HEK293 (cell line): ENCODE measurements at regions not wholly inside any gene's neighbourhood (a gene's known extent, or its start where the extent isn't known, plus 50 kb on each side); places are given as distances from the start of the nearest gene placed in this dataset.

Experiments
- CTCF ChIA-PET: fragments of 350-600 bp; formaldehyde crosslinking; extraction: SDS; loops from one replicate; lab custom pipeline; 2021; ENCODE audit warnings: antibody characterized with exemption; lab: Yijun Ruan, JAX
- POLR2A ChIA-PET: fragments of 300-600 bp; formaldehyde crosslinking; extraction: SDS; loops from one replicate; lab custom pipeline; 2020; ENCODE audit warnings: antibody characterized with exemption, inconsistent platforms; lab: Yijun Ruan, JAX
- H3K27ac ChIP-seq: fragments of 200-500 bp; sonication (Bioruptor generic); 2 replicates; pipeline ENCODE4 v1.5.1; 2014; ENCODE audit warnings: low read depth, low read length, control low read depth, inconsistent platforms; ENCODE audit errors: extremely low read depth
- H3K36me3 ChIP-seq, 2 experiments: fragments of 200-500 bp in 1 of 2; sonication (Bioruptor generic) in 1 of 2; 1 replicate in 1 of 2; 2 replicates in 1 of 2; pipeline ENCODE4 v1.5.1; 2014 to 2017; ENCODE audit warnings: inconsistent platforms in 2 of 2, low read length in 2 of 2; ENCODE audit not compliant: control insufficient read depth in 2 of 2, insufficient read depth in 1 of 2
- H3K4me1 ChIP-seq: fragments of 200-500 bp; sonication (Bioruptor generic); 2 replicates; pipeline ENCODE4 v1.5.1; 2014; ENCODE audit warnings: mild to moderate bottlenecking, low read length, inconsistent platforms; ENCODE audit not compliant: control insufficient read depth, insufficient read depth
- H3K4me3 ChIP-seq: 2 replicates; pipeline ENCODE4 v1.5.1; 2011; ENCODE audit warnings: low read depth, mild to moderate bottlenecking, control low read depth, low read length, moderate library complexity
- H3K9me3 ChIP-seq: fragments of 200-500 bp; sonication (Bioruptor generic); 2 replicates; pipeline ENCODE4 v1.5.1; 2014; ENCODE audit warnings: low read depth, low read length, inconsistent platforms; ENCODE audit not compliant: control insufficient read depth, insufficient read depth
- KLF7 ChIP-seq: fragments of 450-650 bp; formaldehyde crosslinking; IDR thresholded peaks from 2 replicates; pipeline ENCODE4 v1.5.1; 2016; ENCODE audit warnings: missing biosample characterization, missing genetic modification characterization, borderline replicate concordance
- KLF8 ChIP-seq: fragments of 450-650 bp; formaldehyde crosslinking; IDR thresholded peaks from 2 replicates; pipeline ENCODE4 v1.5.1; 2016; ENCODE audit warnings: missing biosample characterization, missing genetic modification characterization
- TRIM28 ChIP-seq: IDR thresholded peaks from 2 replicates; pipeline ENCODE4 v1.6.1; 2011; ENCODE audit warnings: low read length, control low read depth, borderline replicate concordance
- YY1 ChIP-seq: fragments of 450-650 bp; formaldehyde crosslinking; IDR thresholded peaks from 2 replicates; pipeline ENCODE4 v1.5.1; 2018; ENCODE audit warnings: missing biosample characterization, missing genetic modification characterization
- ZBTB1 ChIP-seq: fragments of 450-650 bp; formaldehyde crosslinking; IDR thresholded peaks from 2 replicates; pipeline ENCODE4 v1.5.1; 2016; ENCODE audit warnings: missing biosample characterization, missing genetic modification characterization
- ZFP37 ChIP-seq: fragments of 450-650 bp; formaldehyde crosslinking; IDR thresholded peaks from 2 replicates; pipeline ENCODE4 v1.5.1; 2016; ENCODE audit warnings: missing biosample characterization, missing genetic modification characterization
- ZNF184 ChIP-seq: fragments of 450-650 bp; IDR thresholded peaks from 2 replicates; pipeline ENCODE4 v1.5.1; 2018; ENCODE audit warnings: missing biosample characterization, mild to moderate bottlenecking, missing genetic modification characterization
- ZNF211 ChIP-seq: fragments of 450-650 bp; formaldehyde crosslinking; IDR thresholded peaks from 2 replicates; pipeline ENCODE4 v1.5.1; 2016; ENCODE audit warnings: low read depth, missing biosample characterization, missing genetic modification characterization
- ZNF292 ChIP-seq: fragments of 450-650 bp; formaldehyde crosslinking; IDR thresholded peaks from 2 replicates; pipeline ENCODE4 v1.5.1; 2016; ENCODE audit warnings: low read depth, missing biosample characterization, missing genetic modification characterization, borderline replicate concordance
- ZNF416 ChIP-seq: fragments of 450-650 bp; formaldehyde crosslinking; IDR thresholded peaks from 2 replicates; pipeline ENCODE4 v1.5.1; 2016; ENCODE audit warnings: missing biosample characterization, missing genetic modification characterization
- ZNF433 ChIP-seq: fragments of 450-650 bp; formaldehyde crosslinking; IDR thresholded peaks from 2 replicates; pipeline ENCODE4 v1.5.1; 2016; ENCODE audit warnings: missing biosample characterization, missing genetic modification characterization, low read depth
- ZNF610 ChIP-seq: fragments of 450-650 bp; formaldehyde crosslinking; IDR thresholded peaks from 2 replicates; pipeline ENCODE4 v1.5.1; 2016; ENCODE audit warnings: missing biosample characterization, missing genetic modification characterization, borderline replicate concordance
- ZNF660 ChIP-seq: fragments of 450-650 bp; IDR thresholded peaks from 2 replicates; pipeline ENCODE4 v1.5.1; 2018; ENCODE audit warnings: missing biosample characterization, mild to moderate bottlenecking, missing genetic modification characterization
- TF ChIP-seq, protein P1 (sequence below): fragments of 450-650 bp; formaldehyde crosslinking; IDR thresholded peaks from 2 replicates; pipeline ENCODE4 v1.5.1; 2016; ENCODE audit warnings: missing biosample characterization, missing genetic modification characterization
- TF ChIP-seq, protein P2 (sequence below): fragments of 450-650 bp; formaldehyde crosslinking; IDR thresholded peaks from 2 replicates; pipeline ENCODE4 v1.5.1; 2016; ENCODE audit warnings: missing biosample characterization, missing genetic modification characterization
- TF ChIP-seq, protein P3 (sequence below): fragments of 450-650 bp; formaldehyde crosslinking; IDR thresholded peaks from 2 replicates; pipeline ENCODE4 v1.5.1; 2017; ENCODE audit warnings: missing biosample characterization, missing genetic modification characterization
- TF ChIP-seq, protein P4 (sequence below): fragments of 450-650 bp; formaldehyde crosslinking; conservative IDR thresholded peaks from 2 replicates; pipeline ENCODE4 v1.5.1; 2016; ENCODE audit warnings: low read depth, missing biosample characterization, missing genetic modification characterization
- TF ChIP-seq, protein P5 (sequence below): fragments of 450-650 bp; IDR thresholded peaks from 2 replicates; pipeline ENCODE4 v1.5.1; 2018; ENCODE audit warnings: missing biosample characterization, mild to moderate bottlenecking, missing genetic modification characterization

DNA sequence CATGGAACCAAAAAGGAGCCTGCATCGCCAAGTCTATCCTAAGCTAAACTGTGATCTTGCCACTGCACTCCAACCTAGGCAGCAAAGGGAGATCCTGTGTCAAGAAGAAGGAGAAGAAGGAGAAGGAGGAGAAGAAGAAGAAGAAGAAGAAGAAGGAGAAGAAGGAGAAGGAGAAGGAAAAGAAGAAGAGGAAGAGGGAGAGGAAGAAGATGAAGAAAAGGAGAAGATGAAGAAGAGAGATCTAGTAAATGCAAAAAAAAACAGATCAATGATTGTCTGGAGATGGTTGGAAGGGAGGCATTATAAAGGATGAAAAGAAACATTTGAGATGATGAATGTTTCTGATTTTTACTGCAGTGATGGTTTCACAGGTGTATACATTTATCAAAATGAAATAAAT lies 1629.0 kb upstream of the PIK3C3 start:
- Histone ChIP-seq H3K4me1 (no peaks in the 10 kb centered on the region), H3K9me3 (no peaks in the 10 kb centered on the region), H3K36me3 (no peaks in the 10 kb centered on the region), H3K4me3 (no peak overlapping the region), H3K27ac (no peak overlapping the region)
- CTCF ChIA-PET, result no interaction called here
- no peak for TF ChIP-seq YY1
- POLR2A ChIA-PET, result no interaction called here

DNA sequence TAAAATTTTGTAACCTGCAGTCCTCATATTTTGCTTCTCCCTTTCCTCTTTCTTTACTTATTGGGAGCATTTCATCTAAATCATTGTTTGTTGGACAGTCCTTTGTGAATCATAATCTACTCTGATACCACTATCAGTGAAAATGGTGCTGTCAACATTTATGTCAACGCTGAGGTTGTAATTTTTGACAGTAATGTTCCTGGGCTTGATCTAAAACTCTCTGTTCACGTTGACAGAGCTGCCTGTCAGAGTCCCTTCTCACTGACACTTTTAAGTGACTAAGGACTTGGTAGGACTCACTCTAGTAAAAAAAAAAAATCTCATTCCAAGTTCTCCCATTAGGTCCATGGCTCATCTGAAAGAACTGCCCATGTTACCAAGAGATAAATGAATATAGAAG lies 1640.8 kb upstream of the PIK3C3 start:
- CTCF ChIA-PET, result no interaction called here
- no peak for TF ChIP-seq KLF8
- TF ChIP-seq, protein P1, sequence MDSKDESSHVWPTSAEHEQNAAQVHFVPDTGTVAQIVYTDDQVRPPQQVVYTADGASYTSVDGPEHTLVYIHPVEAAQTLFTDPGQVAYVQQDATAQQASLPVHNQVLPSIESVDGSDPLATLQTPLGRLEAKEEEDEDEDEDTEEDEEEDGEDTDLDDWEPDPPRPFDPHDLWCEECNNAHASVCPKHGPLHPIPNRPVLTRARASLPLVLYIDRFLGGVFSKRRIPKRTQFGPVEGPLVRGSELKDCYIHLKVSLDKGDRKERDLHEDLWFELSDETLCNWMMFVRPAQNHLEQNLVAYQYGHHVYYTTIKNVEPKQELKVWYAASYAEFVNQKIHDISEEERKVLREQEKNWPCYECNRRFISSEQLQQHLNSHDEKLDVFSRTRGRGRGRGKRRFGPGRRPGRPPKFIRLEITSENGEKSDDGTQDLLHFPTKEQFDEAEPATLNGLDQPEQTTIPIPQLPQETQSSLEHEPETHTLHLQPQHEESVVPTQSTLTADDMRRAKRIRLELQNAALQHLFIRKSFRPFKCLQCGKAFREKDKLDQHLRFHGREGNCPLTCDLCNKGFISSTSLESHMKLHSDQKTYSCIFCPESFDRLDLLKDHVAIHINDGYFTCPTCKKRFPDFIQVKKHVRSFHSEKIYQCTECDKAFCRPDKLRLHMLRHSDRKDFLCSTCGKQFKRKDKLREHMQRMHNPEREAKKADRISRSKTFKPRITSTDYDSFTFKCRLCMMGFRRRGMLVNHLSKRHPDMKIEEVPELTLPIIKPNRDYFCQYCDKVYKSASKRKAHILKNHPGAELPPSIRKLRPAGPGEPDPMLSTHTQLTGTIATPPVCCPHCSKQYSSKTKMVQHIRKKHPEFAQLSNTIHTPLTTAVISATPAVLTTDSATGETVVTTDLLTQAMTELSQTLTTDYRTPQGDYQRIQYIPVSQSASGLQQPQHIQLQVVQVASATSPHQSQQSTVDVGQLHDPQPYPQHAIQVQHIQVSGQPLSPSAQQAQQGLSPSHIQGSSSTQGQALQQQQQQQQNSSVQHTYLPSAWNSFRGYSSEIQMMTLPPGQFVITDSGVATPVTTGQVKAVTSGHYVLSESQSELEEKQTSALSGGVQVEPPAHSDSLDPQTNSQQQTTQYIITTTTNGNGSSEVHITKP (tag by site-specific recombination), result no peak
- no peak for TF ChIP-seq KLF7 (tag by site-specific recombination)
- TF ChIP-seq ZNF433, result no peak
- no peak for TF ChIP-seq ZNF184
- TF ChIP-seq ZNF660 (tag by site-specific recombination), result no peak
- no peak for TF ChIP-seq ZNF416 (tag by site-specific recombination)
- Histone ChIP-seq H3K4me3 (no peak overlapping the region), H3K27ac (no peak overlapping the region), H3K9me3 (no peaks in the 10 kb centered on the region), H3K36me3 (no peaks in the 10 kb centered on the region), H3K4me1 (no peaks in the 10 kb centered on the region)
- POLR2A ChIA-PET, result interaction anchor here (0.7 kb wide), 1 partner anchor 907 kb away, joined by 3 read pairs; no protein-coding TSS in a partner anchor

DNA sequence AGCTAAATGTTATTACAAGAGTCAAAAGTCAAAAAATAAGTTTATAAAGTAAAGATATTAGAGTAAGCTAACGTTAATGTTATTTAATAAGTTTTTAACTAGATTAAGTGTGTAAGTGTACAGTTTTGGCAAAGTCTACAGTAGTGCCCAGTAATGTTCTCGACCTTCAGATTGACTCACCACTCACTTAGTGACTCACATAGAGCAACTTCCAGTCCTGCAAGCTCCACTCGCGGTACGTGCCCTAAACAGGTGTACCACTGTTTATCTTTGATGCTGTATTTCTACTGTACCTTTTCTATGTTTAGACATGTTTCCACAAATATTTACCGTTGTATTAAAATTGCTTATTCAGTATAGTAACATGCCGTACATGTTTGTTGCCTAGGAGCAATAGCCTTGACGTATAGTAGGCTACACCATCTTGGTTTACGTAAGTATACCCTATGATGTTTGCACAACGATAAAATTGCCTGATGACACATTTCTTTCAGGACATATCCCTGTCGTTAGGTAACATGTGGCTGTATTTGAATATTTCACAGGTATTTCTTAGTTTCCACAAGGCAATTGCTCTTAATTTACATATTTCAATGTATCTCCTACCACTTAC lies 1641.9 kb upstream of the PIK3C3 start:
- ChIA-PET CTCF (no interaction called here), POLR2A (no interaction called here)
- Histone ChIP-seq H3K27ac (no peak overlapping the region), H3K36me3 (no peaks in the 10 kb centered on the region), H3K9me3 (no peaks in the 10 kb centered on the region), H3K4me1 (no peaks in the 10 kb centered on the region), H3K4me3 (no peak overlapping the region)
- TF ChIP-seq ZNF610 (tag by site-specific recombination), result no peak
- TF ChIP-seq, protein P2, sequence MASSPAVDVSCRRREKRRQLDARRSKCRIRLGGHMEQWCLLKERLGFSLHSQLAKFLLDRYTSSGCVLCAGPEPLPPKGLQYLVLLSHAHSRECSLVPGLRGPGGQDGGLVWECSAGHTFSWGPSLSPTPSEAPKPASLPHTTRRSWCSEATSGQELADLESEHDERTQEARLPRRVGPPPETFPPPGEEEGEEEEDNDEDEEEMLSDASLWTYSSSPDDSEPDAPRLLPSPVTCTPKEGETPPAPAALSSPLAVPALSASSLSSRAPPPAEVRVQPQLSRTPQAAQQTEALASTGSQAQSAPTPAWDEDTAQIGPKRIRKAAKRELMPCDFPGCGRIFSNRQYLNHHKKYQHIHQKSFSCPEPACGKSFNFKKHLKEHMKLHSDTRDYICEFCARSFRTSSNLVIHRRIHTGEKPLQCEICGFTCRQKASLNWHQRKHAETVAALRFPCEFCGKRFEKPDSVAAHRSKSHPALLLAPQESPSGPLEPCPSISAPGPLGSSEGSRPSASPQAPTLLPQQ (tag by site-specific recombination), result no peak
- no peak for TF ChIP-seq TRIM28
- TF ChIP-seq, protein P3, sequence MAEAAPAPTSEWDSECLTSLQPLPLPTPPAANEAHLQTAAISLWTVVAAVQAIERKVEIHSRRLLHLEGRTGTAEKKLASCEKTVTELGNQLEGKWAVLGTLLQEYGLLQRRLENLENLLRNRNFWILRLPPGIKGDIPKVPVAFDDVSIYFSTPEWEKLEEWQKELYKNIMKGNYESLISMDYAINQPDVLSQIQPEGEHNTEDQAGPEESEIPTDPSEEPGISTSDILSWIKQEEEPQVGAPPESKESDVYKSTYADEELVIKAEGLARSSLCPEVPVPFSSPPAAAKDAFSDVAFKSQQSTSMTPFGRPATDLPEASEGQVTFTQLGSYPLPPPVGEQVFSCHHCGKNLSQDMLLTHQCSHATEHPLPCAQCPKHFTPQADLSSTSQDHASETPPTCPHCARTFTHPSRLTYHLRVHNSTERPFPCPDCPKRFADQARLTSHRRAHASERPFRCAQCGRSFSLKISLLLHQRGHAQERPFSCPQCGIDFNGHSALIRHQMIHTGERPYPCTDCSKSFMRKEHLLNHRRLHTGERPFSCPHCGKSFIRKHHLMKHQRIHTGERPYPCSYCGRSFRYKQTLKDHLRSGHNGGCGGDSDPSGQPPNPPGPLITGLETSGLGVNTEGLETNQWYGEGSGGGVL, result no peak
- TF ChIP-seq, protein P4, sequence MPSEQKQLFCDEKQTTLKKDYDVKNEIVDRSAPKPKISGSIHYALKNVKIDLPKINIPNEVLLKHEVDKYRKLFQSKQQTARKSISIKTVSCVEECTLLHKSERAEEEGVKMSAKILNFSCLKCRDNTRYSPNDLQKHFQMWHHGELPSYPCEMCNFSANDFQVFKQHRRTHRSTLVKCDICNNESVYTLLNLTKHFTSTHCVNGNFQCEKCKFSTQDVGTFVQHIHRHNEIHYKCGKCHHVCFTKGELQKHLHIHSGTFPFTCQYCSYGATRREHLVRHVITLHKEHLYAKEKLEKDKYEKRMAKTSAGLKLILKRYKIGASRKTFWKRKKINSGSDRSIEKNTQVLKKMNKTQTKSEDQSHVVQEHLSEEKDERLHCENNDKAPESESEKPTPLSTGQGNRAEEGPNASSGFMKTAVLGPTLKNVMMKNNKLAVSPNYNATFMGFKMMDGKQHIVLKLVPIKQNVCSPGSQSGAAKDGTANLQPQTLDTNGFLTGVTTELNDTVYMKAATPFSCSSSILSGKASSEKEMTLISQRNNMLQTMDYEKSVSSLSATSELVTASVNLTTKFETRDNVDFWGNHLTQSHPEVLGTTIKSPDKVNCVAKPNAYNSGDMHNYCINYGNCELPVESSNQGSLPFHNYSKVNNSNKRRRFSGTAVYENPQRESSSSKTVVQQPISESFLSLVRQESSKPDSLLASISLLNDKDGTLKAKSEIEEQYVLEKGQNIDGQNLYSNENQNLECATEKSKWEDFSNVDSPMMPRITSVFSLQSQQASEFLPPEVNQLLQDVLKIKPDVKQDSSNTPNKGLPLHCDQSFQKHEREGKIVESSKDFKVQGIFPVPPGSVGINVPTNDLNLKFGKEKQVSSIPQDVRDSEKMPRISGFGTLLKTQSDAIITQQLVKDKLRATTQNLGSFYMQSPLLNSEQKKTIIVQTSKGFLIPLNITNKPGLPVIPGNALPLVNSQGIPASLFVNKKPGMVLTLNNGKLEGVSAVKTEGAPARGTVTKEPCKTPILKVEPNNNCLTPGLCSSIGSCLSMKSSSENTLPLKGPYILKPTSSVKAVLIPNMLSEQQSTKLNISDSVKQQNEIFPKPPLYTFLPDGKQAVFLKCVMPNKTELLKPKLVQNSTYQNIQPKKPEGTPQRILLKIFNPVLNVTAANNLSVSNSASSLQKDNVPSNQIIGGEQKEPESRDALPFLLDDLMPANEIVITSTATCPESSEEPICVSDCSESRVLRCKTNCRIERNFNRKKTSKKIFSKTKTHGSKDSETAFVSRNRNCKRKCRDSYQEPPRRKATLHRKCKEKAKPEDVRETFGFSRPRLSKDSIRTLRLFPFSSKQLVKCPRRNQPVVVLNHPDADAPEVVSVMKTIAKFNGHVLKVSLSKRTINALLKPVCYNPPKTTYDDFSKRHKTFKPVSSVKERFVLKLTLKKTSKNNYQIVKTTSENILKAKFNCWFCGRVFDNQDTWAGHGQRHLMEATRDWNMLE (tag by site-specific recombination), result no peak
- TF ChIP-seq ZBTB1 (tag by site-specific recombination), result no peak
- TF ChIP-seq ZNF211 (tag by site-specific recombination), result no peak
- TF ChIP-seq ZFP37 (tag by site-specific recombination), result no peak
- no peak for TF ChIP-seq ZNF292
- TF ChIP-seq ZNF433, result no peak
- TF ChIP-seq, protein P5, sequence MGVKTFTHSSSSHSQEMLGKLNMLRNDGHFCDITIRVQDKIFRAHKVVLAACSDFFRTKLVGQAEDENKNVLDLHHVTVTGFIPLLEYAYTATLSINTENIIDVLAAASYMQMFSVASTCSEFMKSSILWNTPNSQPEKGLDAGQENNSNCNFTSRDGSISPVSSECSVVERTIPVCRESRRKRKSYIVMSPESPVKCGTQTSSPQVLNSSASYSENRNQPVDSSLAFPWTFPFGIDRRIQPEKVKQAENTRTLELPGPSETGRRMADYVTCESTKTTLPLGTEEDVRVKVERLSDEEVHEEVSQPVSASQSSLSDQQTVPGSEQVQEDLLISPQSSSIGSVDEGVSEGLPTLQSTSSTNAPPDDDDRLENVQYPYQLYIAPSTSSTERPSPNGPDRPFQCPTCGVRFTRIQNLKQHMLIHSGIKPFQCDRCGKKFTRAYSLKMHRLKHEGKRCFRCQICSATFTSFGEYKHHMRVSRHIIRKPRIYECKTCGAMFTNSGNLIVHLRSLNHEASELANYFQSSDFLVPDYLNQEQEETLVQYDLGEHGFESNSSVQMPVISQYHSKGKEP, result no peak
